ENCODE measurements at regions not wholly inside any gene's neighbourhood (a gene's known extent, or its start where the extent isn't known, plus 50 kb on each side); places are given as distances from the start of the nearest gene placed in this dataset.

- Histone ChIP-seq H3K4me3 (ENCODE audit: low read length, poor library complexity, severe bottlenecking) (no peak overlapping the region), H3K4me2 (ENCODE audit: low read depth, low read length, poor library complexity, severe bottlenecking) (no peak overlapping the region), H2AFZ (ENCODE audit: low read length) (no peak overlapping the region), H3K4me1 (ENCODE audit: insufficient read depth, low read length, poor library complexity, severe bottlenecking) (no peaks in the 10 kb centered on the region), H3K79me2 (ENCODE audit: insufficient read depth, low read length) (no peaks in the 10 kb centered on the region), H3K9ac (ENCODE audit: low read depth, low read length, poor library complexity, severe bottlenecking) (no peak overlapping the region), H3K9me3 (ENCODE audit: insufficient read depth, low read depth, low read length) (no peaks in the 10 kb centered on the region; the same call in 1 of the 2 replicates), H3K27me3 (ENCODE audit: insufficient read depth, low read length, poor library complexity, severe bottlenecking) (no peaks in the 10 kb centered on the region), H3K36me3 (ENCODE audit: insufficient read depth, low read length) (no peaks in the 10 kb centered on the region), H4K20me1 (ENCODE audit: insufficient read depth, low read length, poor library complexity, severe bottlenecking) (no peaks in the 10 kb centered on the region), H3F3A (ENCODE audit: low read depth) (no peaks in the 10 kb centered on the region), H3K9me2 (replicated peaks; ENCODE audit: low read depth, low read length) (no peaks in the 10 kb centered on the region)
- TF ChIP-seq EZH2phosphoT487 (IDR thresholded peaks at IDR 0.05; ENCODE audit: borderline replicate concordance), result no peak
- TF ChIP-seq CTCF (conservative IDR thresholded peaks at IDR 0.05; ENCODE audit: low read length), result no peak
These were observed 886.5 kb upstream of the SOX9 start for GRCh38 chr17:71234349-71234748.

GRCh38 chr17:71237903-71238538 lies 882.8 kb upstream of the SOX9 start:
- H3K9me3 ChIP-seq (ENCODE audit: insufficient read depth, low read depth, low read length), result no peaks in the 10 kb centered on the region
- H2AFZ ChIP-seq (ENCODE audit: low read length), result no peak overlapping the region
- H3K36me3 ChIP-seq (ENCODE audit: insufficient read depth, low read length), result no peaks in the 10 kb centered on the region
- no peak overlapping the region for H3K9ac ChIP-seq (ENCODE audit: low read depth, low read length, poor library complexity, severe bottlenecking)
- H3K9me2 ChIP-seq (replicated peaks; ENCODE audit: low read depth, low read length), result no peaks in the 10 kb centered on the region
- H3K4me2 ChIP-seq (ENCODE audit: low read depth, low read length, poor library complexity, severe bottlenecking), result no peak overlapping the region
- H3K27me3 ChIP-seq (ENCODE audit: insufficient read depth, low read length, poor library complexity, severe bottlenecking), result no peaks in the 10 kb centered on the region
- TF ChIP-seq CTCF (conservative IDR thresholded peaks at IDR 0.05; ENCODE audit: low read length) (no peak), EZH2phosphoT487 (IDR thresholded peaks at IDR 0.05; ENCODE audit: borderline replicate concordance) (no peak)
- no peaks in the 10 kb centered on the region for H3K79me2 ChIP-seq (ENCODE audit: insufficient read depth, low read length)
- H4K20me1 ChIP-seq (ENCODE audit: insufficient read depth, low read length, poor library complexity, severe bottlenecking), result no peaks in the 10 kb centered on the region
- H3K4me1 ChIP-seq (ENCODE audit: insufficient read depth, low read length, poor library complexity, severe bottlenecking), result no peaks in the 10 kb centered on the region
- H3K4me3 ChIP-seq (ENCODE audit: low read length, poor library complexity, severe bottlenecking), result no peak overlapping the region
- H3F3A ChIP-seq (ENCODE audit: low read depth), result no peaks in the 10 kb centered on the region

- Histone ChIP-seq H3K4me3 (ENCODE audit: low read length, poor library complexity, severe bottlenecking) (no peak overlapping the region), H3F3A (ENCODE audit: low read depth) (no peaks in the 10 kb centered on the region), H3K79me2 (ENCODE audit: insufficient read depth, low read length) (no peaks in the 10 kb centered on the region), H3K4me2 (ENCODE audit: low read depth, low read length, poor library complexity, severe bottlenecking) (no peak overlapping the region), H3K9me3 (ENCODE audit: insufficient read depth, low read depth, low read length) (no peaks in the 10 kb centered on the region), H3K36me3 (ENCODE audit: insufficient read depth, low read length) (no peaks in the 10 kb centered on the region), H3K9ac (ENCODE audit: low read depth, low read length, poor library complexity, severe bottlenecking) (no peak overlapping the region), H3K4me1 (ENCODE audit: insufficient read depth, low read length, poor library complexity, severe bottlenecking) (no peaks in the 10 kb centered on the region), H4K20me1 (ENCODE audit: insufficient read depth, low read length, poor library complexity, severe bottlenecking) (no peaks in the 10 kb centered on the region), H3K9me2 (replicated peaks; ENCODE audit: low read depth, low read length) (no peaks in the 10 kb centered on the region), H3K27me3 (ENCODE audit: insufficient read depth, low read length, poor library complexity, severe bottlenecking) (no peaks in the 10 kb centered on the region), H2AFZ (ENCODE audit: low read length) (no peak overlapping the region)
- TF ChIP-seq EZH2phosphoT487 (IDR thresholded peaks at IDR 0.05; ENCODE audit: borderline replicate concordance), result no peak
- TF ChIP-seq CTCF (conservative IDR thresholded peaks at IDR 0.05; ENCODE audit: low read length), result no peak
These were observed 873.3 kb upstream of the SOX9 start for GRCh38 chr17:71247441-71248015.

Data from Loucy (cell line).